Esophagus squamous epithelium (tissue), 5 donors: ENCODE measurements at regions not wholly inside any gene's neighbourhood (a gene's known extent, or its start where the extent isn't known, plus 50 kb on each side); places are given as distances from the start of the nearest gene placed in this dataset.
"Not testable (repeated sequence)": the region's sequence is repeated elsewhere in the genome, so short reads cannot be mapped to it uniquely, and the experiment has no call there.

Experiments
- DNase-seq: peaks from one replicate; lab custom pipeline; 2025; lab: John Stamatoyannopoulos, UW
- H3K27ac ChIP-seq, 4 donors: fragments of 200-600 bp; sonication (generic); one replicate each; pipeline ENCODE4 v1.5.1; 2016 to 2019; ENCODE audit warnings: mild to moderate bottlenecking in 1 of 4
- H3K27me3 ChIP-seq, 4 donors: fragments of 200-600 bp; sonication (generic); 1 replicate in 3 of 4; 2 replicates in 1 of 4; pipeline versions ENCODE4 v1.5.1 to v1.6.0; 2017 to 2021; ENCODE audit warnings: antibody characterized with exemption in 1 of 4
- H3K36me3 ChIP-seq, 3 donors: fragments of 200-600 bp; sonication (generic); one replicate each; pipeline ENCODE4 v1.5.1; 2016 to 2019
- H3K4me1 ChIP-seq, 3 donors: fragments of 200-600 bp; sonication (generic); one replicate each; pipeline ENCODE4 v1.5.1; 2017 to 2019
- H3K4me3 ChIP-seq, 4 donors: fragments of 200-600 bp; sonication (generic); 1 replicate in 3 of 4; 2 replicates in 1 of 4; pipeline ENCODE4 v1.5.1; 2016 to 2019; ENCODE audit warnings: mild to moderate bottlenecking in 2 of 4, moderate library complexity in 1 of 4
- H3K9me3 ChIP-seq, 3 donors: fragments of 200-600 bp; sonication (generic); one replicate each; pipeline ENCODE4 v1.5.1; 2016 to 2019
- POLR2A ChIP-seq, 4 donors: fragments of 450-650 bp; IDR thresholded peaks; one replicate each; pipeline ENCODE4 v1.6.1; 2017; ENCODE audit warnings: antibody characterized with exemption in 4 of 4, mild to moderate bottlenecking in 4 of 4, moderate library complexity in 3 of 4
- WGBS, 2 donors: methylation state at CpG; one replicate each; pipeline ENCODE4 v1.1.5; 2018; 5-methylcytosine and 5-hydroxymethylcytosine counted together
- intact Hi-C: fragments of 100-400 bp; cut with DNase I; formaldehyde crosslinking; loops from one replicate; pipeline ENCODE4 v1.15.0; 2022
- TF ChIP-seq, protein P1 (sequence below), 6 experiments: fragments of 450-650 bp in 4 of 6; fragments of 200-600 bp in 2 of 6; sonication (generic) in 2 of 6; IDR thresholded peaks; one replicate each; pipeline ENCODE4 v1.5.1; 2016 to 2019; ENCODE audit warnings: antibody characterized with exemption in 6 of 6, mild to moderate bottlenecking in 4 of 6, moderate library complexity in 4 of 6
- donor health status: DM: yes; HTN: yes; CAD: no.

DNA sequence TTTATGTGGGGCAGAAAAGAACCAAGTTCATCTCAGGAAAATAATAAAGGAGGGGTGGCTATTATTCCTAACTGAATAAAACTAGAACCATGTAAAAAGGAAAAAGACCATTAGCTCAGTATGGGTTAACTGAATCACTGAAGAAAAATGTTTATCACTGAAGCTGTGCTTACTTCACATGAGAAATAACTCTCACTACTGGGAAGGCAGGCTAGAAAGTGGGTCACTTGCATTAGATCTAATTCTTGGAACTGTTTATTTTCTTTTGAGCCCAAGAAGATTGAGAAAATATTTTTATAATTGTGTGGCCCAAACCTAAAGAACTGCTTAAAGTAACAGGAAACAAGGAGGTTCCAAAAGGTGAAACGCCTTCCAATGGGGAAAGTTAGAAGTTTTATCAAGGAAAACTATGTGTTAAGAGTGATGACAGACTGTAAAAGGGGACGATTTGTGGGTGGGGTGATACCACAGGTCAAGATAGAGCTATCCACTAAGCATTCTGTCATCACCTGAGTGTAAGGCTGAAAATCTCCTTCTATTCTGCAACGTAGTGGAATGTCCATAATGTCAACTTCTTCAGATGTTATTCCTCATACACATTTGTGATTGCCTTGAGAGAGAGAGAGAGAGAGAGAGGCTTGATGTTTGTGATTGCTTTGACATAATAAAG lies 1083.5 kb downstream of the PCDH7 start:
- Histone ChIP-seq H3K27ac (no peak overlapping the region), H3K9me3 (no peaks in the 10 kb centered on the region), H3K27me3 (no peaks in the 10 kb centered on the region), H3K4me1 (no peaks in the 10 kb centered on the region), H3K4me3 (no peak overlapping the region), H3K36me3 (no peaks in the 10 kb centered on the region)
- no peak for TF ChIP-seq POLR2A (IDR thresholded peaks at IDR 0.05)
- TF ChIP-seq, protein P1, sequence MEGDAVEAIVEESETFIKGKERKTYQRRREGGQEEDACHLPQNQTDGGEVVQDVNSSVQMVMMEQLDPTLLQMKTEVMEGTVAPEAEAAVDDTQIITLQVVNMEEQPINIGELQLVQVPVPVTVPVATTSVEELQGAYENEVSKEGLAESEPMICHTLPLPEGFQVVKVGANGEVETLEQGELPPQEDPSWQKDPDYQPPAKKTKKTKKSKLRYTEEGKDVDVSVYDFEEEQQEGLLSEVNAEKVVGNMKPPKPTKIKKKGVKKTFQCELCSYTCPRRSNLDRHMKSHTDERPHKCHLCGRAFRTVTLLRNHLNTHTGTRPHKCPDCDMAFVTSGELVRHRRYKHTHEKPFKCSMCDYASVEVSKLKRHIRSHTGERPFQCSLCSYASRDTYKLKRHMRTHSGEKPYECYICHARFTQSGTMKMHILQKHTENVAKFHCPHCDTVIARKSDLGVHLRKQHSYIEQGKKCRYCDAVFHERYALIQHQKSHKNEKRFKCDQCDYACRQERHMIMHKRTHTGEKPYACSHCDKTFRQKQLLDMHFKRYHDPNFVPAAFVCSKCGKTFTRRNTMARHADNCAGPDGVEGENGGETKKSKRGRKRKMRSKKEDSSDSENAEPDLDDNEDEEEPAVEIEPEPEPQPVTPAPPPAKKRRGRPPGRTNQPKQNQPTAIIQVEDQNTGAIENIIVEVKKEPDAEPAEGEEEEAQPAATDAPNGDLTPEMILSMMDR (IDR thresholded peaks at IDR 0.05): no peak
- intact Hi-C loops: no loop called here
- 26 to 37% methylated on average over 3 of the region's 3 CpGs for WGBS, 2 donors
- no peak for DNase-seq

DNA sequence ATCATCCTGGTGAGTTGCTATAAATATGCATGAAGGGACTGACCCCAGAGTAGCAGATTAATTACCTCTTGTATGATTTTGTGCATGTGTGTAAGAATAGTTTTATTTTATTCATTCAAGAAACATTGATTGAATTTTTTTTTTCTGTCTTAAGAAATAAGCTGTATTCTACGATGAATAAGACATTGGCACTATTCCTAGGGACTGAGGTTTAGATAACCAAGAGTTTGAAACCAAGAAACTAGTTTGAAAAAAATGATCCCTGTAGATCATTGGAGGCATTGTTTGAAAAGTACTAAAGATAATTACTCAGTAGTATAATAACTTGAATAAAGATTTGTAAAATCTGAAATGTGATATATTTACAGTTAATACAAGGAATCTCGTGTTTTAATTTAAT lies 1086.9 kb downstream of the PCDH7 start:
- Histone ChIP-seq H3K36me3 (no peaks in the 10 kb centered on the region), H3K4me3 (no peak overlapping the region), H3K4me1 (no peaks in the 10 kb centered on the region), H3K27me3 (no peaks in the 10 kb centered on the region), H3K9me3 (no peaks in the 10 kb centered on the region), H3K27ac (no peak overlapping the region)
- DNase-seq: no peak
- intact Hi-C loops: no loop called here
- 36 to 49% methylated on average over 2 of the region's 2 CpGs for WGBS, 2 donors
- TF ChIP-seq POLR2A (IDR thresholded peaks at IDR 0.05): no peak

DNA sequence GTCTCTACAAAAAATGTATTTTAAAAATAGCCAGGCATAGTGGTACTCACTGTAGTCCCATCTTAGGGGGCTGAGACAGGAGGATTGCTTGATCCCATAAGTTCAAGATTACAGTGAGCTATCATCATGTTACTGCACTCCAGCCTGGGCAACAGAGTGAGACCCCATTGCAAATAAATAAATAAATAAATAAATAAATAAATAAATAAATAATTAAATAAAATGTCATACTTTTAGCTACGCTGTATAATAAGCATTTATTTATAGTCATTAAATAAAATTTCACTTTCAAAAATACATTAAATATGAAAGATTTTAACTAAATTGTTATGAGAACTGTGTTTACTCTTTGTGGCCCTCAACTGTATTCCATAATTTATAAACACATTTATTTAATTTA lies 1124.2 kb downstream of the PCDH7 start:
- TF ChIP-seq, protein P1 (IDR thresholded peaks at IDR 0.05): no peak
- no peak for TF ChIP-seq POLR2A (IDR thresholded peaks at IDR 0.05)
- H3K36me3 ChIP-seq: no peaks in the 10 kb centered on the region
- intact Hi-C loops: no loop called here
- no peaks in the 10 kb centered on the region for H3K9me3 ChIP-seq
- H3K4me1 ChIP-seq: no peaks in the 10 kb centered on the region
- H3K4me3 ChIP-seq: no peak overlapping the region
- H3K27me3 ChIP-seq: no peaks in the 10 kb centered on the region
- H3K27ac ChIP-seq: no peak overlapping the region
- WGBS, 2 donors: 73 to 85% methylated on average over 1 of the region's 1 CpG
- no peak for DNase-seq

DNA sequence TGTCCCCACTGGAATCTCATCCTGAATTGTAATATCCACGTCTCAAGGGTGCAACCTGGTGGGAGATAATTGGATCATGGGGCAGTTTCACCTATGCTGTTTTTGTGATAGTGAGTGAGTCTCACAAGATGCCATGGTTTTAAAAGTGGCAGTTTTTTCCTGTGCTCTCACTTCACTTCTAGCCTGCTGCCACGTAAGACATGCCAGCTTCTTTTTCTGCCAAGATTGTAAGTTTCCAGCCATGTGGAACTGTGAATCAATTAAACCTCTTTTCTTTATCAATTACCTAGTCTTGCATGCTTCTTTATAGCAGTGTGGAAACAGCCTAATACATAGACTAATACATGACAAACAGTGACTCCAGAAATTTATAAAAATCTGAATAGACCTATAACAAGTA lies 1131.8 kb downstream of the PCDH7 start:
- 31 to 55% methylated on average over 2 of the region's 2 CpGs for WGBS, 2 donors
- TF ChIP-seq, protein P1 (IDR thresholded peaks at IDR 0.05): no peak

DNA sequence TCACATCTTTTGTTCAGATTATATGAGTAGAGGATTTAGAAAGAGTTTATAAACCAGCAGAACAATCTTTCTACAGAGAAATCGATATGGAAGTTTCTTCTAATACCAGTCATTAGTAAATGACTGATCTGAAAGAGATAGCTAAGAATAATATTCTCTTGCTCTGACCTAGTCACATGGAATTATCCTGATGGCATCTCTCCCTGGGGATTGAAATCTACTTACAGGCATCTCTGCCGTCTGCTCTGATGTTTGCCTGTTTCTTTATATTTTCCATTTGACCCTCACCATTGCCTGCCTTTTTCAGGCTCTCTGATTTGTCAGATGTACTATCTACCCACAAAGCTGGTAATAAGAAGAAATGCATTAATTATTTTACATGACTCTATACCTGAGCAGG lies 1157.3 kb downstream of the PCDH7 start:
- Histone ChIP-seq H3K4me3 (no peak overlapping the region), H3K9me3 (no peaks in the 10 kb centered on the region), H3K36me3 (no peaks in the 10 kb centered on the region), H3K27ac (no peak overlapping the region), H3K4me1 (no peaks in the 10 kb centered on the region), H3K27me3 (no peaks in the 10 kb centered on the region)
- DNase-seq: no peak
- intact Hi-C loops: no loop called here
- TF ChIP-seq, protein P1 (IDR thresholded peaks at IDR 0.05): no peak
- TF ChIP-seq POLR2A (IDR thresholded peaks at IDR 0.05): no peak
- 72 to 77% methylated on average over 2 of the region's 2 CpGs for WGBS, 2 donors

More for the DNA sequence above, 1131.8 kb downstream of the PCDH7 start:
- no peak for DNase-seq
- no peaks in the 10 kb centered on the region for H3K36me3 ChIP-seq
- H3K4me3 ChIP-seq: no peak overlapping the region
- no peaks in the 10 kb centered on the region for H3K27me3 ChIP-seq
- no peaks in the 10 kb centered on the region for H3K9me3 ChIP-seq
- no peak overlapping the region for H3K27ac ChIP-seq
- H3K4me1 ChIP-seq: no peaks in the 10 kb centered on the region
- intact Hi-C loops: no loop called here

DNA sequence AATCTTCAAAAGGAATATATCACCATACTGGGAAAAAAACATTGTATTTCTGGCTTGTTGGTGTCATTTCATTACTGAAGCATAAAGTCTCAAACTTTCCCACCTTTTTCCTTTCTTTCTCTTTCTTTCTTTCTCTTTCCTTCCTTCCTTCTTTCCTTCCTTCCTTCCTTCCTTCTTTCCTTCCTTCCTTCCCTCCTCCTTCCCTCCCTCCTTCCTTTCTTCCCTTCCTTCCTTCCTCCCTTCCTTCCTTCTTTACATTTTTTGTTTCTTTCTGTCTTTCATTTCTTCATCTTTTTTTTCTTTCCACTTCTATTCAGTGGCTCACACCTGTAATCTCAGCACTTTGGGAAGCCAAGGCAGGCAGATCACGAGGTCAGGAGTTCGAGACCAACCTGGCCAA lies 1160.7 kb downstream of the PCDH7 start:
- intact Hi-C loops, H3K27ac ChIP-seq, H3K9me3 ChIP-seq, H3K4me1 ChIP-seq, H3K4me3 ChIP-seq, H3K27me3 ChIP-seq, H3K36me3 ChIP-seq, DNase-seq: not testable (repeated sequence)
- 51 to 53% methylated on average over 2 of the region's 2 CpGs for WGBS, 2 donors
